ENCODE measurements at regions not wholly inside any gene's neighbourhood (a gene's known extent, or its start where the extent isn't known, plus 50 kb on each side); places are given as distances from the start of the nearest gene placed in this dataset.

DNA sequence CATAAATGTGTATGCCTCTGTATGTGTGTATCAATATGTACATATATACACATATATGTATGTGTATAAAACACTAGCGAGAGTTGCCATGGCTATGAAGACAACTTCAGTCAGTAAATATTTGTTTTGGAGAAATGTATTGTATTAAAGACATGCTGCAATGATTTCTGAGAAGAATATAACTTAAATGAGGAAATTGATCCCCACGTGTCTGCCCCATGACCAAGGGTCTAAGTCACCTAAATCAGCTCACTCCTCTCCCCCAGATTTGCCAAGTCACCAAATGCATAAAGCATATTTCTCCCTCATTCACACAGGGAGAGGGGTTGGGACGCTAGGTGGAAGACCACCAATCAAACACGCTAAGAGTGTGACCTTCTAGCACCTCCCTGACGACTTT, 58.3 kb upstream of the LYST start:
- no peak for TF ChIP-seq CTCF (IDR thresholded peaks at IDR 0.05)
- TF ChIP-seq POLR2A (IDR thresholded peaks at IDR 0.05) = no peak
